ENCODE measurements at regions not wholly inside any gene's neighbourhood (a gene's known extent, or its start where the extent isn't known, plus 50 kb on each side); places are given as distances from the start of the nearest gene placed in this dataset.

GRCh38 chr6:22025468-22026163 lies 271.2 kb downstream of the PRL start:
- H3K4me3 ChIP-seq (ENCODE audit: low read length), result peak overlapping the region; percentile 64
- H3K27ac Mint-ChIP-seq, result peak overlapping the region; percentile 97
- H3K4me1 Mint-ChIP-seq, result peaks cover 50% of the 10 kb centered on the region
- H3K4me3 Mint-ChIP-seq, result peak overlapping the region; percentile 32
- no peaks in the 10 kb centered on the region for H3K27me3 ChIP-seq (ENCODE audit: control insufficient read depth, insufficient read depth, low read length, poor library complexity, severe bottlenecking)
- H3K4me1 ChIP-seq (ENCODE audit: control insufficient read depth, insufficient read depth, low read length), result peaks cover 27% of the 10 kb centered on the region
- H3K36me3 Mint-ChIP-seq (ENCODE audit: low read depth), result peaks cover 19% of the 10 kb centered on the region
- DNase-seq, result peak; percentile 88
- H3K9me3 Mint-ChIP-seq, result peaks cover 6% of the 10 kb centered on the region
- H3K27ac ChIP-seq (ENCODE audit: low read depth, low read length), result peak overlapping the region; percentile 91
- TF ChIP-seq, protein P1, sequence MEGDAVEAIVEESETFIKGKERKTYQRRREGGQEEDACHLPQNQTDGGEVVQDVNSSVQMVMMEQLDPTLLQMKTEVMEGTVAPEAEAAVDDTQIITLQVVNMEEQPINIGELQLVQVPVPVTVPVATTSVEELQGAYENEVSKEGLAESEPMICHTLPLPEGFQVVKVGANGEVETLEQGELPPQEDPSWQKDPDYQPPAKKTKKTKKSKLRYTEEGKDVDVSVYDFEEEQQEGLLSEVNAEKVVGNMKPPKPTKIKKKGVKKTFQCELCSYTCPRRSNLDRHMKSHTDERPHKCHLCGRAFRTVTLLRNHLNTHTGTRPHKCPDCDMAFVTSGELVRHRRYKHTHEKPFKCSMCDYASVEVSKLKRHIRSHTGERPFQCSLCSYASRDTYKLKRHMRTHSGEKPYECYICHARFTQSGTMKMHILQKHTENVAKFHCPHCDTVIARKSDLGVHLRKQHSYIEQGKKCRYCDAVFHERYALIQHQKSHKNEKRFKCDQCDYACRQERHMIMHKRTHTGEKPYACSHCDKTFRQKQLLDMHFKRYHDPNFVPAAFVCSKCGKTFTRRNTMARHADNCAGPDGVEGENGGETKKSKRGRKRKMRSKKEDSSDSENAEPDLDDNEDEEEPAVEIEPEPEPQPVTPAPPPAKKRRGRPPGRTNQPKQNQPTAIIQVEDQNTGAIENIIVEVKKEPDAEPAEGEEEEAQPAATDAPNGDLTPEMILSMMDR (conservative IDR thresholded peaks at IDR 0.05), result peak; percentile 41
- H3K36me3 ChIP-seq (ENCODE audit: control insufficient read depth, insufficient read depth, low read length), result peaks cover 58% of the 10 kb centered on the region
- H3K27me3 Mint-ChIP-seq (ENCODE audit: insufficient read depth), result no peaks in the 10 kb centered on the region
- H3K9ac ChIP-seq (ENCODE audit: extremely low read depth, low read length, poor library complexity, severe bottlenecking), result peak overlapping the region; percentile 69
- peaks cover 21% of the 10 kb centered on the region for H3K9me3 ChIP-seq (ENCODE audit: control insufficient read depth, low read length)
- WGBS, 2 experiments (ENCODE audit: insufficient coverage in 1 of 2, insufficient read length in 1 of 2), result 7 to 9% methylated on average over 4 to 9 of the region's 9 CpGs

DNA sequence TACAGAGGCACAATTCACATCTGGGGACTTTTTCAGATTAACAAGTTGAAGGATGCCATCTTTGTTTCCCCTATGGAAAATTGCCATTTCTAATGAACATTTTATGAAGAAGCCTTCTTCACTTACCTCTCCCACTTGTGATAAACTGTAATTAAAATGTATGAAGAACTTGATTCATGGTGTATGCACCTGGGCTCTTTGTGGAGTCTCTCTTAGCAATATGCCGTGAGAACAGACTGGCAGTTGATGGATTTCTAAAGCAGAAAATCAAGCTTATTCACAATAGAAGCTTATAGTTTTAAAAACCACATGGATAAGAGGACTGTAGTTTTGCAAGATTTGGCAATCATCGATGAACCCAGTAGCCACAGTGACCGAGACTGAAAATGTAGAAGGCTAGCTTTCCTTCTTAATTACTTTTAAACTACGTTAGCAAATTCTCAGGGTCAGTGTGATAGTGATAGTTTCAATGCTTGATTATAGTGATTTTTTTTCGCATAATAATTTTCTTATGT lies 270.6 kb downstream of the PRL start:
- Mint-ChIP-seq H3K9me3 (peaks cover 6% of the 10 kb centered on the region), H3K4me3 (no peak overlapping the region), H3K4me1 (peaks cover 50% of the 10 kb centered on the region), H3K27ac (peak overlapping the region; percentile 97), H3K36me3 (ENCODE audit: low read depth) (peaks cover 19% of the 10 kb centered on the region), H3K27me3 (ENCODE audit: insufficient read depth) (no peaks in the 10 kb centered on the region)
- H3K27ac ChIP-seq (ENCODE audit: low read depth, low read length), result peak overlapping the region; percentile 91
- H3K9ac ChIP-seq (ENCODE audit: extremely low read depth, low read length, poor library complexity, severe bottlenecking), result peak overlapping the region; percentile 69
- WGBS, 2 experiments (ENCODE audit: insufficient coverage in 1 of 2, insufficient read length in 1 of 2), result 78 to 92% methylated on average over 2 to 5 of the region's 5 CpGs
- peaks cover 27% of the 10 kb centered on the region for H3K4me1 ChIP-seq (ENCODE audit: control insufficient read depth, insufficient read depth, low read length)
- H3K9me3 ChIP-seq (ENCODE audit: control insufficient read depth, low read length), result peaks cover 15% of the 10 kb centered on the region
- TF ChIP-seq, protein P1 (conservative IDR thresholded peaks at IDR 0.05), result no peak
- H3K4me3 ChIP-seq (ENCODE audit: low read length), result peak overlapping the region; percentile 64
- no peaks in the 10 kb centered on the region for H3K27me3 ChIP-seq (ENCODE audit: control insufficient read depth, insufficient read depth, low read length, poor library complexity, severe bottlenecking)
- H3K36me3 ChIP-seq (ENCODE audit: control insufficient read depth, insufficient read depth, low read length), result peaks cover 55% of the 10 kb centered on the region
- DNase-seq, result no peak

DNA sequence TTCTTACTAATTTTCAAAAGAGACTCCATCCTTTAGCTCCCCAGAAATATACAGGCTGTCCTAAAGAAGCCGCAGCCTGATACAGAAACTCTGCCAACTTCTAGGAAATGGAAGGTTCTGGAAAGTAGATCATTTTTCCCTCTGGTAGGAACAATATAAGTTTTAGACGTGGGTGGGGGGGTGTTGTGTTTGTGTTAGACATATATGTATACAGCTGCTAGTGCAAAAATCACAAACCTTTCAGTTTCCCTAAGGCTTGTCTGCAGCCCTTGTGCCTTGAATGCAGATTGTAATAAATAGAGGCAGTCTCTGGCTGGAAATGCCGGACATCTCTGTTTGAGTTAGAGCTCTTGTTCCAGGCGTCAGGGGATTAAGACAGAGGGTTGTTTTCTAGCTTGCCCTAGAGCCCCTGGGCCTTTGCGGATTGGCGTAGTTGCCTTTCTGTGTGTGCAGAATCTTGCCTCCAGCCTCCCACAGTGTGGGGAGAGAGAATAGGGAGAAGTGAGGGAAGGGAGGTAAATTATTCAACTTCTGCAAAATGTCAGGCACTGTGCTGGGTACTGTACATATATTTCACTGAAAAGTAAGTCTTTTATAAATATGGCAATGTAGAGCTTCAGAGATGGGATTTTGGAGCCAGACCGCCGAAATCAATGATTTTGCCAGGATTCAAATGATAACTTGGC lies 269.7 kb downstream of the PRL start:
- peak overlapping the region; percentile 91 for H3K27ac ChIP-seq (ENCODE audit: low read depth, low read length)
- peak overlapping the region; percentile 97 for H3K27ac Mint-ChIP-seq
- H3K9ac ChIP-seq (ENCODE audit: extremely low read depth, low read length, poor library complexity, severe bottlenecking), result no peak overlapping the region
- H3K4me3 Mint-ChIP-seq, result no peak overlapping the region
- peaks cover 27% of the 10 kb centered on the region for H3K4me1 ChIP-seq (ENCODE audit: control insufficient read depth, insufficient read depth, low read length)
- peaks cover 50% of the 10 kb centered on the region for H3K4me1 Mint-ChIP-seq
- TF ChIP-seq, protein P1 (conservative IDR thresholded peaks at IDR 0.05), result no peak
- peaks cover 25% of the 10 kb centered on the region for H3K36me3 Mint-ChIP-seq (ENCODE audit: low read depth)
- WGBS, 2 experiments (ENCODE audit: insufficient coverage in 1 of 2, insufficient read length in 1 of 2), result 84 to 86% methylated on average over 7 to 8 of the region's 8 CpGs
- no peaks in the 10 kb centered on the region for H3K27me3 Mint-ChIP-seq (ENCODE audit: insufficient read depth)
- H3K9me3 Mint-ChIP-seq, result peaks cover 2% of the 10 kb centered on the region
- no peak overlapping the region for H3K4me3 ChIP-seq (ENCODE audit: low read length)
- peaks cover 5% of the 10 kb centered on the region for H3K9me3 ChIP-seq (ENCODE audit: control insufficient read depth, low read length)
- peaks cover 54% of the 10 kb centered on the region for H3K36me3 ChIP-seq (ENCODE audit: control insufficient read depth, insufficient read depth, low read length)
- no peak for DNase-seq
- no peaks in the 10 kb centered on the region for H3K27me3 ChIP-seq (ENCODE audit: control insufficient read depth, insufficient read depth, low read length, poor library complexity, severe bottlenecking)

Data from endodermal cell (in vitro differentiated cells).